ENCODE measurements at regions not wholly inside any gene's neighbourhood (a gene's known extent, or its start where the extent isn't known, plus 50 kb on each side); places are given as distances from the start of the nearest gene placed in this dataset.

GRCh38 chr2:106274668-106275067 is 80.6 kb upstream of the UXS1 start:
- TF ChIP-seq, protein P1, sequence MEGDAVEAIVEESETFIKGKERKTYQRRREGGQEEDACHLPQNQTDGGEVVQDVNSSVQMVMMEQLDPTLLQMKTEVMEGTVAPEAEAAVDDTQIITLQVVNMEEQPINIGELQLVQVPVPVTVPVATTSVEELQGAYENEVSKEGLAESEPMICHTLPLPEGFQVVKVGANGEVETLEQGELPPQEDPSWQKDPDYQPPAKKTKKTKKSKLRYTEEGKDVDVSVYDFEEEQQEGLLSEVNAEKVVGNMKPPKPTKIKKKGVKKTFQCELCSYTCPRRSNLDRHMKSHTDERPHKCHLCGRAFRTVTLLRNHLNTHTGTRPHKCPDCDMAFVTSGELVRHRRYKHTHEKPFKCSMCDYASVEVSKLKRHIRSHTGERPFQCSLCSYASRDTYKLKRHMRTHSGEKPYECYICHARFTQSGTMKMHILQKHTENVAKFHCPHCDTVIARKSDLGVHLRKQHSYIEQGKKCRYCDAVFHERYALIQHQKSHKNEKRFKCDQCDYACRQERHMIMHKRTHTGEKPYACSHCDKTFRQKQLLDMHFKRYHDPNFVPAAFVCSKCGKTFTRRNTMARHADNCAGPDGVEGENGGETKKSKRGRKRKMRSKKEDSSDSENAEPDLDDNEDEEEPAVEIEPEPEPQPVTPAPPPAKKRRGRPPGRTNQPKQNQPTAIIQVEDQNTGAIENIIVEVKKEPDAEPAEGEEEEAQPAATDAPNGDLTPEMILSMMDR (conservative IDR thresholded peaks at IDR 0.05): no peak
- Mint-ChIP-seq H3K36me3 (ENCODE audit: low read depth) (peaks cover 2% of the 10 kb centered on the region), H3K27ac (ENCODE audit: unreplicated experiment) (peak overlapping the region; percentile 8), H3K27me3 (ENCODE audit: low read depth) (no peaks in the 10 kb centered on the region), H3K9me3 (peaks cover 3% of the 10 kb centered on the region), H3K4me3 (no peak overlapping the region), H3K4me1 (peaks cover 10% of the 10 kb centered on the region)
- no peak for DNase-seq (ENCODE audit: low read depth, low spot score)

GRCh38 chr2:106272216-106272807 is 78.2 kb upstream of the UXS1 start:
- Mint-ChIP-seq H3K4me1 (peaks cover 14% of the 10 kb centered on the region), H3K27ac (ENCODE audit: unreplicated experiment) (peak overlapping the region; percentile 48), H3K36me3 (ENCODE audit: low read depth) (peaks cover 2% of the 10 kb centered on the region), H3K4me3 (no peak overlapping the region), H3K9me3 (peaks cover 3% of the 10 kb centered on the region), H3K27me3 (ENCODE audit: low read depth) (no peaks in the 10 kb centered on the region)
- TF ChIP-seq, protein P1 (conservative IDR thresholded peaks at IDR 0.05): no peak
- no peak for DNase-seq (ENCODE audit: low read depth, low spot score)

- H3K4me1 Mint-ChIP-seq: peaks cover 14% of the 10 kb centered on the region
- no peaks in the 10 kb centered on the region for H3K27me3 Mint-ChIP-seq (ENCODE audit: low read depth)
- H3K36me3 Mint-ChIP-seq (ENCODE audit: low read depth): peaks cover 2% of the 10 kb centered on the region
- DNase-seq (ENCODE audit: low read depth, low spot score): no peak
- peaks cover 3% of the 10 kb centered on the region for H3K9me3 Mint-ChIP-seq
- no peak overlapping the region for H3K4me3 Mint-ChIP-seq
- H3K27ac Mint-ChIP-seq (ENCODE audit: unreplicated experiment): no peak overlapping the region
- TF ChIP-seq, protein P1 (conservative IDR thresholded peaks at IDR 0.05): no peak
These were observed 76.4 kb upstream of the UXS1 start for GRCh38 chr2:106270471-106270891.

DNA sequence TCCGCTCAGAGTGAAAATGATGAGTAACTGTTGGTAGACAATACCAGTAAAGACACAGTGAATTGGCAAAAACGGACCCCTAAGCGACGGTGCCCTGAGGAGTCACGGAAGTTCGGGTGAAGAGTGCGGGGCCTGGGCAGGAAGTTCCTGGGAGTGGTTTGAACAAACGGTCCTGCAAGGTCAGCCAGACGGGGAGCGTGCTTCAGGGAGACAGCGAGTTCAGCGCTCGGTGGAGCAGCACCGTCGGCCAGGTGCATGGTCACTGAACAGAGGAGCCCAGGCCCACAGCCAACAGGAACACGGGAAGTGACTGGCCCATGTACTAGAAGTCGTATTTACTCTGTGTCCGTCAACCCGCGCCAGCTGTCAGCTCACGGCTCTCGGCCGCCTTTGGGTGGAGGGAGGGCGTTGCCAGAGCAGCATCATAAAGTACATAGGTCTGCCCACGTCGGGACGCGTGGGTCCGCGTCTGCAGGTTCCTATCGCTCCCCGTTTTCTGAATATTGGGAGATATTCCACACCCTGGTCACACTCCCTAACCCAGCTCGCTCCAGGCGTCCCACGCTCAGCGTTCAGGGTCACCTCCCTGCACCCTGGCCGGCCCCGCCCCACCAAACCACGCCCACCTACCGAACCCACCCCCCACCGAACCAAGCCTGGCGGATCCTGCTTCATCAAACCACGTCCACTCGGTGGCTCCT is 75.6 kb upstream of the UXS1 start:
- Mint-ChIP-seq H3K4me1 (peaks cover 14% of the 10 kb centered on the region), H3K36me3 (ENCODE audit: low read depth) (peaks cover 2% of the 10 kb centered on the region), H3K4me3 (no peak overlapping the region), H3K9me3 (peaks cover 3% of the 10 kb centered on the region), H3K27ac (ENCODE audit: unreplicated experiment) (peak overlapping the region; percentile 50), H3K27me3 (ENCODE audit: low read depth) (no peaks in the 10 kb centered on the region)
- TF ChIP-seq, protein P1 (conservative IDR thresholded peaks at IDR 0.05): no peak
- no peak for DNase-seq (ENCODE audit: low read depth, low spot score)

DNA sequence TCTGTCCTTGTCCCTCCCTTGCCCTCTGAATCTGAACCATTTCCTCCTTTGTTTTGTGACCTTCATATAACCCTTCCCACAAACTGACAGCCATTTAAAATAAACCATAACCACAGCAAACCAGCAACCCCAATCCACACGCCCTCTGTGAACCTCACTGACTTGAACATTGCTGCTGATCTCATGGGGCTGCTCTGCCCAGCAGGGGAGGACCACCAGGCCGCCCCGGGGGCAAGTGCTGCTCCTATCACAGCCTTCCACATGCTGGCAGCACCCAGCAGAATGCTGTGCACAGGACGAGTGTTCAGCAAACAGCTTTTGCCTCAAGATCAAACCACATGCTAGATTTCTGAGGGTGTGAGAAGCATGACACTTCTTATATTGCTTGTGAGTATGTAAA is 73.9 kb upstream of the UXS1 start:
- H3K36me3 Mint-ChIP-seq (ENCODE audit: low read depth): peaks cover 2% of the 10 kb centered on the region
- peaks cover 3% of the 10 kb centered on the region for H3K9me3 Mint-ChIP-seq
- no peaks in the 10 kb centered on the region for H3K27me3 Mint-ChIP-seq (ENCODE audit: low read depth)
- TF ChIP-seq, protein P1 (conservative IDR thresholded peaks at IDR 0.05): no peak
- H3K4me3 Mint-ChIP-seq: no peak overlapping the region
- peaks cover 21% of the 10 kb centered on the region for H3K4me1 Mint-ChIP-seq
- H3K27ac Mint-ChIP-seq (ENCODE audit: unreplicated experiment): peak overlapping the region; percentile 58
- no peak for DNase-seq (ENCODE audit: low read depth, low spot score)
